Fibroblast of pulmonary artery (primary cell): ENCODE measurements at regions not wholly inside any gene's neighbourhood (a gene's known extent, or its start where the extent isn't known, plus 50 kb on each side); places are given as distances from the start of the nearest gene placed in this dataset.

Experiments
- DNase-seq: peaks from one replicate; pipeline ENCODE4 v3.0.0-alpha.2; 2010; ENCODE audit warnings: low read depth
- H3K4me3 ChIP-seq: replicated peaks from 2 replicates; pipeline ENCODE4 v1.5.1; 2011; ENCODE audit warnings: low read depth, mild to moderate bottlenecking, control low read depth, low read length, moderate library complexity
- TF ChIP-seq, protein P1 (sequence below): IDR thresholded peaks from 2 replicates; pipeline ENCODE4 v1.5.1; 2011; ENCODE audit warnings: mild to moderate bottlenecking, control low read depth, low read length, inconsistent platforms; ENCODE audit errors: missing control alignments

DNA sequence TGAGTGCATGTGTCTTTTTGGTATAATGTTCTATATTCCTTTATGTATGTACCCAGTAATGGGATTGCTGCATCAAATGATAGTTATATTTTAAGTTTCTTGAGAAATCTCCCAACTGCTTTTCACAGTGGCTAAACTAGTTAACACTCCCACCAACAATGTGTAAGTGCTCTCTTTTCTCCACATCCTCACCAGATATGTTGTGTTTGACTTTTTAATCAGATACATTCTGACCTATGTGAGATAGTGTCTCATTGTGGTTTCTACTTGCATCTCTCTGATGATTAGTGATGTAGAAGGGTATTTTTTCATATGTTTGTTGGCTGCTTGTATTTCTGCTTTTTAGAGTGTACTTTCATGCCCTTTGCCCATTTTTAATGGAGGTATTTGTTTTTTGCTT lies 62.8 kb upstream of the ALG10B start:
- DNase-seq, result no peak
- TF ChIP-seq, protein P1, sequence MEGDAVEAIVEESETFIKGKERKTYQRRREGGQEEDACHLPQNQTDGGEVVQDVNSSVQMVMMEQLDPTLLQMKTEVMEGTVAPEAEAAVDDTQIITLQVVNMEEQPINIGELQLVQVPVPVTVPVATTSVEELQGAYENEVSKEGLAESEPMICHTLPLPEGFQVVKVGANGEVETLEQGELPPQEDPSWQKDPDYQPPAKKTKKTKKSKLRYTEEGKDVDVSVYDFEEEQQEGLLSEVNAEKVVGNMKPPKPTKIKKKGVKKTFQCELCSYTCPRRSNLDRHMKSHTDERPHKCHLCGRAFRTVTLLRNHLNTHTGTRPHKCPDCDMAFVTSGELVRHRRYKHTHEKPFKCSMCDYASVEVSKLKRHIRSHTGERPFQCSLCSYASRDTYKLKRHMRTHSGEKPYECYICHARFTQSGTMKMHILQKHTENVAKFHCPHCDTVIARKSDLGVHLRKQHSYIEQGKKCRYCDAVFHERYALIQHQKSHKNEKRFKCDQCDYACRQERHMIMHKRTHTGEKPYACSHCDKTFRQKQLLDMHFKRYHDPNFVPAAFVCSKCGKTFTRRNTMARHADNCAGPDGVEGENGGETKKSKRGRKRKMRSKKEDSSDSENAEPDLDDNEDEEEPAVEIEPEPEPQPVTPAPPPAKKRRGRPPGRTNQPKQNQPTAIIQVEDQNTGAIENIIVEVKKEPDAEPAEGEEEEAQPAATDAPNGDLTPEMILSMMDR, result no peak
- H3K4me3 ChIP-seq, result no peak overlapping the region

DNA sequence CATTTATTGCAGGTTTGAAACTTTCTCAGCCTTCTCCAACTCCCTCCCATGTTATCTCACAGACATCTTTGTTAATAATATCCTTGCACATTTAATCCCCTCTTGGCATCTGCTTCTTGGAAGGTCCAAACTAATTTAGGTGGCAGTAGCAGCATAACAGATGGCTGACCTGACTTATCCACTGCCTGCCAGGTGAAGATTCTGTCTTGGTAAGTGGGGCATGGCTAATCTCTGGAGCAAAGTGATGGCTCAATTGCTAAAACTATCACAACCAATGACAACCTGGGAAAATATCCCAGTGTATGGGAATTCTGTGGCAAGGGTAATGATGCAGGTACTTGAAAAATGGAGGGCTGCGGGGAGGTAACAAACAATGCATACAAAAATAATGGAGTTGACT lies 58.2 kb upstream of the ALG10B start:
- TF ChIP-seq, protein P1, result no peak
- H3K4me3 ChIP-seq, result no peak overlapping the region
- DNase-seq, result no peak
